ENCODE measurements at regions not wholly inside any gene's neighbourhood (a gene's known extent, or its start where the extent isn't known, plus 50 kb on each side); places are given as distances from the start of the nearest gene placed in this dataset.

DNA sequence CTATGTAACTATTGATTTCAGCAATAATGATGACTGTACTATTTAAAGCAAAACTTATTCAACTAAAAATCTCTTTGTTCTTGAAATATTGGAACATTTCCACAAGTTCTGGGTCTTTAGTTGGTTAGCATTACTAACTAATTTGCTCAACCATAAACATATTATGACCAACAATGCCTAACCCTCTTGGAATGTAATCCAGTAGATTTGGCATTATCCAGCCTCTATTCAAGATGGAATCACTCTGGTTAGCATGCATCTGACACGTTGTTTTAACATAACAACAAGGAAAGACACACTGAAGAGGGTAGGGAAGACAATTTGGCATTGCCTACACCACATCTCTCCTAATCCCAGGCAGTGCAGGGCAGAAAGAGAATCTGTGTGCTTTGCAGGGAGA is 941.3 kb upstream of the PCDH20 start:
- Mint-ChIP-seq H3K27ac (no peak overlapping the region), H3K36me3 (ENCODE audit: low read depth) (no peaks in the 10 kb centered on the region), H3K4me3 (no peak overlapping the region), H3K9me3 (peaks cover 8% of the 10 kb centered on the region), H3K4me1 (ENCODE audit: low read depth) (no peaks in the 10 kb centered on the region), H3K27me3 (ENCODE audit: low read depth) (no peaks in the 10 kb centered on the region)
- DNase-seq (ENCODE audit: low spot score): no peak

DNA sequence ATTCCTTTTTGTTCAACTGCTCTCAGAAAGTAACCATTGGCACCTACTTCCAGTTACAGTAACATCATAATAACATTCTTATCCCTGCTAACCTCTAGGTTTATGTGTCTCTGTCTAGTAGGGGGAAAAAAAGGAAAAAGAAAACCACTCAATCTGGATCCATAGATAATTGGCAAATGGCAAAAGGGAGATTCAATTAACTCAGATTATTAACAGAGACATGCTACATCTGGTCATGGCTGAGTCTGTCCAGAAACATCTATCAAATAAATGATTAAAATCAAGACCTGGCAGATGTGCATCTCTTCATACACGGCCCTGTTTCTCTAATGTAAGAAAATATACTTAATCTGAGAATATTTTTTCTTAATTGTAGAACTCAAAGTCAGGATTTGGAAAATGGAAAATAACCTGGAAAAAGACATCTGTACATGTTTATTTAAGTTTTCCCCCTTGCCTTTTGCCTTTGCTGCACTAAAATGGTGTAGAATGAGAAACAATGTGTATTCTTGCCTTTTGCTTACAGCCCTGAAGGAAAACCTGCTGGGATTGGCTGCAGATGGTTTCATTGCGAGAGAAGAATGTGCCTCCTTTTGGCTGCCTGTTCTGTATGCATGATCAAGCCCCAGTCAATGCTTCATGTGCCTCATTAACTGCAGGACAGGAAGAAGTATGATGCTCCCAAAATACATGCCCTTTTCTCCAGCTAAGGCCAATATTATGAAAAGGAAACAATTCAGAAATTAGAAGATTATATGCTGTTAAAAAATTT is 921.6 kb upstream of the PCDH20 start:
- no peak for DNase-seq (ENCODE audit: low spot score)
- H3K9me3 Mint-ChIP-seq: peaks cover 23% of the 10 kb centered on the region
- H3K27ac Mint-ChIP-seq: no peak overlapping the region
- H3K36me3 Mint-ChIP-seq (ENCODE audit: low read depth): no peaks in the 10 kb centered on the region
- no peaks in the 10 kb centered on the region for H3K4me1 Mint-ChIP-seq (ENCODE audit: low read depth)
- no peak overlapping the region for H3K4me3 Mint-ChIP-seq
- H3K27me3 Mint-ChIP-seq (ENCODE audit: low read depth): no peaks in the 10 kb centered on the region

DNA sequence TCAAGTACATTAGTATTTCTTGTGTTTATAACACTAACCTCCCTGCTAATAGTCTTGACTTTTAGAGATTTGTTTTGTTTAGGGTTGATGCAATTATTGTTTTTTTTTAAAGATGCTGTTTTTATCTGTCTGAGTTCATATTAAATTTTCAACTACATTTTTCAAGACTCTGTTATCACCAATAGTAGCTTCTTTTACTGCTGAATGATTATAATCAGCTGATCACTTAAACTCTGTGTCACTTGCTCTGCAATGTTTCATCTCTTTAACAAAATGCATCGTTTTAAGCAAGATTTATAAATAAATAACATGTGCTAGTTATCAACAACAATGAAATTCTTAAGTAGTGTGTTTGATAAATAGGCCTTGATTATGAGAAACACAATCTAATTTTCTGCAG is 920.9 kb upstream of the PCDH20 start:
- no peak for DNase-seq (ENCODE audit: low spot score)
- no peak overlapping the region for H3K27ac Mint-ChIP-seq
- H3K27me3 Mint-ChIP-seq (ENCODE audit: low read depth): no peaks in the 10 kb centered on the region
- H3K36me3 Mint-ChIP-seq (ENCODE audit: low read depth): no peaks in the 10 kb centered on the region
- peaks cover 28% of the 10 kb centered on the region for H3K9me3 Mint-ChIP-seq
- no peaks in the 10 kb centered on the region for H3K4me1 Mint-ChIP-seq (ENCODE audit: low read depth)
- no peak overlapping the region for H3K4me3 Mint-ChIP-seq

DNA sequence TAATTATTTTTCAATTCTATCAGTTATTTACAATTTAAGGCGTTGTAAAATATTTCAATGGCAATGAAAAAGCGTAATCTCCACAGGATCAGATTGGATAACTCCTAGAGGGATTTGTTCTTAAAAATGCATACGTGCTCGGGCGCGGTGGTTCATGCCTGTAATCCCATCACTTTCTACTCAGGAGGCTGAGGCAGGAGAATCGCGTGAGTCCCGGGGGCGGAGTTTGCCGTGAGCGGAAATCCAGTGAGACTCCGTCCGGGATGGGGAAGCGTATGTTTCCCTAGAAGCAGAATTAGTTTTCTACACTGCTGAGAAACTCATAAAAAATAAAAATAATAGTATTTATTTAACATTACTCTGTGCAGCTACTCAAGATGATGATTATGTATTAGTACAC is 917.8 kb upstream of the PCDH20 start:
- H3K9me3 Mint-ChIP-seq: peaks cover 39% of the 10 kb centered on the region
- H3K36me3 Mint-ChIP-seq (ENCODE audit: low read depth): no peaks in the 10 kb centered on the region
- H3K27me3 Mint-ChIP-seq (ENCODE audit: low read depth): no peaks in the 10 kb centered on the region
- DNase-seq (ENCODE audit: low spot score): no peak
- H3K4me3 Mint-ChIP-seq: no peak overlapping the region
- H3K27ac Mint-ChIP-seq: no peak overlapping the region
- no peaks in the 10 kb centered on the region for H3K4me1 Mint-ChIP-seq (ENCODE audit: low read depth)

DNA sequence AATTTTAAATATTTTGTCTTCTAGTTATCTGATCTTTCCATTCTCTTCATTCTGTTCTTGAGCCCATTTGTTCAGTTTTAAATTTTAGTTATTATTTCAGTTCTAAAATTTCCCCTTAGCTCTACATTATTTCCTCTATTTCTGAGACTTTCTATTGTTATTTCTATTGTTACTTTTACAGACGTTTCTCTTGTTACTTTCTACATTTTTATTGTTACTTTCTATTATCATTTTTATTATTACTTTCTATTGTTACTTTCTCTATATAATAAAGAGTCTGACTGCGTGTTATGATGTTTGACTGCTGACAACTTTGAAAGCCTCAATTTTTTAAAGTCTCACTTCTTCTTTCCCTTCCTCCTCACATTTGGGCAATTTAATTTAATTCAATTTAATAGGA is 915.7 kb upstream of the PCDH20 start:
- Mint-ChIP-seq H3K9me3 (peaks cover 46% of the 10 kb centered on the region), H3K4me3 (no peak overlapping the region), H3K4me1 (ENCODE audit: low read depth) (no peaks in the 10 kb centered on the region), H3K27ac (no peak overlapping the region), H3K27me3 (ENCODE audit: low read depth) (no peaks in the 10 kb centered on the region), H3K36me3 (ENCODE audit: low read depth) (no peaks in the 10 kb centered on the region)
- DNase-seq (ENCODE audit: low spot score): no peak

DNA sequence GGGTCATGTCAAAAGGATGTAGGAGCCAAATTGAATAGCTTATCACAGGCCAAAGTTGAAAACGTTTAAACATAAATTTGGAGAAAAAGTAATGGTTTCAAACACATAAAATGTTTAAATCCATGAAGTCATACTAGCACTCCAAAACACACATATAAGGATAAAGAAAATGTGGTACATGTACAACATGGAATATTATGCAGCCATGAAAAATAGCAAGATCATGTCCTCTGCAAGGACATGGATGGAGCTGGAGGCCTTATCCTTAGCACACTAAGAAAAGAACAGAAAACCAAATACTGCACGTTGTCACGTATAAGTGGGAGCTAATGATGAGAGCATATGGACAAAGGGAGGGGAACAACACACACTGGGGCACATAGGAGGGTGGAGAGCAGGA is 911.7 kb upstream of the PCDH20 start:
- Mint-ChIP-seq H3K27me3 (ENCODE audit: low read depth) (no peaks in the 10 kb centered on the region), H3K4me3 (no peak overlapping the region), H3K27ac (no peak overlapping the region), H3K9me3 (peaks cover 28% of the 10 kb centered on the region), H3K36me3 (ENCODE audit: low read depth) (no peaks in the 10 kb centered on the region), H3K4me1 (ENCODE audit: low read depth) (no peaks in the 10 kb centered on the region)
- no peak for DNase-seq (ENCODE audit: low spot score)

DNA sequence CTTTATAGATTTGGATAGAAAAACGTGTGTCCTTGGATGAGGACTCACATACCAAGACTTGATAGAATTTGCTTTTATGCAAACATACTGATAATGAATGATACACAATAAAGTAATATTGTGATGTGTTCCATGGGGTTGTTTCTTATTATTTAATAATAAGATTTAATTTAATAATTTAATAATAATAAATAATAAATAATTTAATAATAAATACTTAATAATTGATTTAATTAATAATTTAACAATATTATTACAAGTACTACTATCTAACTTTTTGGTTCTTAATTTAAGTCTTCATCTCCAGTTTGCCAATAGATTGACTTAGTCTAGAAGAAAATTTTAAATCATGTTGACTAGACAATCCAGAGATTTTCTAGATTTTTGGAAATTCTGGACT is 909.2 kb upstream of the PCDH20 start:
- no peaks in the 10 kb centered on the region for H3K27me3 Mint-ChIP-seq (ENCODE audit: low read depth)
- no peak overlapping the region for H3K27ac Mint-ChIP-seq
- H3K4me1 Mint-ChIP-seq (ENCODE audit: low read depth): no peaks in the 10 kb centered on the region
- H3K36me3 Mint-ChIP-seq (ENCODE audit: low read depth): no peaks in the 10 kb centered on the region
- no peak for DNase-seq (ENCODE audit: low spot score)
- peaks cover 12% of the 10 kb centered on the region for H3K9me3 Mint-ChIP-seq
- H3K4me3 Mint-ChIP-seq: no peak overlapping the region

DNA sequence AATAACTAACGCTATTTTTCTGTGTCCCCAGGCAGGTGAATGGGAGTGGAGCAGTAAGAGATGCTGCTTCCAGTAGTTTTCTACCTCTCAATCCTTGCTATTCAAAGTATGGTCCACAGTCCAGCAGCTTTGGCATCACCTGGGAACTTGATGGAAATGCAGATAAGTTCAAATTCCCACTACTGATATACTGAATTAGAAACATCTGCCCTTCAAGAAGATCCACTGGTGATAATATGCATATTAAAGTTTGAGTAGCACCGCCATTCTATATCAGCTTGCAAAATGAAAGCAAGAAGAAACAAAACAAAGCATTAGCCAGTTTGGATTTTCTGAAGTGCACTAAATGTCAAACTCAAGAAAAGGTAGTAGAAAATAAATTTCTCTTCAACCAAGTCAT is 906.2 kb upstream of the PCDH20 start:
- Mint-ChIP-seq H3K36me3 (ENCODE audit: low read depth) (no peaks in the 10 kb centered on the region), H3K27me3 (ENCODE audit: low read depth) (no peaks in the 10 kb centered on the region), H3K4me3 (no peak overlapping the region), H3K27ac (no peak overlapping the region), H3K9me3 (peaks cover 3% of the 10 kb centered on the region), H3K4me1 (ENCODE audit: low read depth) (no peaks in the 10 kb centered on the region)
- DNase-seq (ENCODE audit: low spot score): no peak

DNA sequence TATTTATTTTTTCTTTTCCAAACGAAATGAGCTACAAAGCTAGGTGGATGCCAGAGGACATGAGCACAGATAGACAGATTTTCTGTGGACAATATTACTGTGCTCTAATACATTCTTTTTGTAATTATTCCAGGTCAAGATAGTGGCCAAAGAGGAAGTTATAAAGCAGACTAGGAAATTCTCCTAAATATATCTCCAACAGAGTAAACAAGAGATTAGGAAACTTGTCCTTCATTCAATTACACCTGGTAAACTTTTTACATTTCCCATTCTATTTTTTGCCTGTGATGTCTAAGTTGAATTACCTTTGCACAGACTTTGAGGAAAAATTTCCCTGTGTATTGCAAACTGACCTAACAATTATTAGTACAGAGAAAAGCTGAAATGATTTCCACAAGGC is 905.5 kb upstream of the PCDH20 start:
- DNase-seq (ENCODE audit: low spot score): no peak
- Mint-ChIP-seq H3K27ac (no peak overlapping the region), H3K4me3 (no peak overlapping the region), H3K9me3 (peaks cover 3% of the 10 kb centered on the region), H3K4me1 (ENCODE audit: low read depth) (no peaks in the 10 kb centered on the region), H3K27me3 (ENCODE audit: low read depth) (no peaks in the 10 kb centered on the region), H3K36me3 (ENCODE audit: low read depth) (no peaks in the 10 kb centered on the region)

DNA sequence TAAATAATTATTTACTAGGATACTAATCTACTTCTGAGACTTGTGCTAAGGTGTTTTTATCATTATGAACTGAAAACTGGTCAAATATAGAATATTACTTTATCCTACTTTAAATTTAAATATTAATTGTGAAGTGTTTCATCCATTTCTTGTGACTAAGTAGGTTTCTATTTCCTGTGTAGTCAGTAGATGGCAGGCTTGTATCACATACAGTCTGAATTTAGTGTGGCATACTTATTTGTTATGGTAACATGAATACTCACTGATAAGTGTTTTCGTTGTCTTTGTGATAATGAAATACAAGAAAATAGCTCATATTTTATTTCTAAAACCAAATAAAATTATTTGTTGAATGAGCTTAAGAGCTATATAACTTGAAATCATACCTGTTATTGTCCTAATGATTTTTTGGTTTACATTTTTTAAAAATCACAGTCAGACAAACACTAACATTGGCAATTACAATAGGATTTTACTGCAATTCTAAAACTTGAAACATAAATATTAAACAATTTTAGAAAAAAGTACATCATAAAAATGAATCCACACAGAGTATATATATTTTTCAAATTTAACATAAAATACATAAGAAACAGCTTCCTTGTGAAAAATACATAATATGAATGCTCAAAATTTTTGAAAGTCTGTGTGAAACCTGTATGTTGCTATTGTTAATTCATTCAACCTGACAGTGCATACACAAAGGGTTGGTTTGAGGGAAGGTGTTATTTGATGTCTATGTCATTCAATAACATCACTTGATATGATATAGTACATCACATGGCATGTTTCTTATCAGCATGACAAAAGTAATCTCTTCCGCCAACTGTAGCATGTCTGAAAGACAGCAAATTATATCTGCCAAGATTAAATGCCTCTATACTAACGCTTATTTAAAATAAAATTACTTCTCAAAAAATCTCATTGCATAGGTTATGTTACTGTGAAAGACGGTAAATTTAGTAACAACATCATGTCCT is 904.8 kb upstream of the PCDH20 start:
- no peak overlapping the region for H3K4me3 Mint-ChIP-seq
- no peaks in the 10 kb centered on the region for H3K36me3 Mint-ChIP-seq (ENCODE audit: low read depth)
- peaks cover 3% of the 10 kb centered on the region for H3K9me3 Mint-ChIP-seq
- DNase-seq (ENCODE audit: low spot score): no peak
- H3K27ac Mint-ChIP-seq: no peak overlapping the region
- no peaks in the 10 kb centered on the region for H3K27me3 Mint-ChIP-seq (ENCODE audit: low read depth)
- no peaks in the 10 kb centered on the region for H3K4me1 Mint-ChIP-seq (ENCODE audit: low read depth)

DNA sequence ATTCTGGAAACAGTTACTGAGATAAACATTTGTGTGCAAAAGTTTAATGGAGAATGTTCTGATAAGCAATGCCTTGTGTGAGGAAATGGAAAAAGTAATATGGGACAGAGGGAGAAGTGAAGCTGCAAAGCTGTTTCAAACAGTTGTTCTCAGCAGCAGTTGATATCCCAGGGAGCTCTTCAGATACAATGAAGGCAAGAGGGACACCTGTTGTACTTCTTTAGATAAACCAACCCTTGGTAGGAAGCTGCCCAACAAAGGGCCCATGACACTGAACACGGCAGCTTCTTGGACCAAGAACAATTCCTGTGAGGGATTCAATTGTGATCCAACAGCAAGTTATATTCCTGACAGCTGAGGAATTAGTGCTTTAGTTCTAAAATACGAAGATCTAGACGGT is 894.3 kb upstream of the PCDH20 start:
- H3K4me1 Mint-ChIP-seq (ENCODE audit: low read depth): no peaks in the 10 kb centered on the region
- no peaks in the 10 kb centered on the region for H3K27me3 Mint-ChIP-seq (ENCODE audit: low read depth)

DNA sequence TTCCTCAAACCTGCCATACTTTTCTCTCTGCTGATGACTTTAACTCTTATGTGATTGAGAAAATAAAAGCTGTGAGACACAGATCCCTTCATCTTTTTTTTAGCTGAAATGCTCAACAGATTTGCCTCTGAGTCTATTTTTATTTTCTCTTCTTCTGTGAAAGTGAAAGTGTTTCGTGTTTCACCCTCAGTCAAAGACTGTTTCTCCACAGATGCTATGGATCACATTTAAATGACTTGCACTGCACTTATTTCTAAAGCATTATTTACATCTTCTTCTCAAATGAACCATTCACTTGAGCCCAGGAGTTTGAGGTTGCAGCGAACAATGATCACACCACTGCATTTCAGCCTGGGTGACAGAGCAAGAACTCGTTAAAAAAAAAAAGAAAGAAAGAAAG is 890.1 kb upstream of the PCDH20 start:
- Mint-ChIP-seq H3K4me1 (ENCODE audit: low read depth) (no peaks in the 10 kb centered on the region), H3K27ac (no peak overlapping the region), H3K36me3 (ENCODE audit: low read depth) (no peaks in the 10 kb centered on the region), H3K4me3 (no peak overlapping the region), H3K27me3 (ENCODE audit: low read depth) (no peaks in the 10 kb centered on the region), H3K9me3 (peaks cover 14% of the 10 kb centered on the region)
- no peak for DNase-seq (ENCODE audit: low spot score)

More for the DNA sequence above, 894.3 kb upstream of the PCDH20 start:
- no peak for DNase-seq (ENCODE audit: low spot score)
- no peak overlapping the region for H3K27ac Mint-ChIP-seq
- H3K36me3 Mint-ChIP-seq (ENCODE audit: low read depth): no peaks in the 10 kb centered on the region
- H3K4me3 Mint-ChIP-seq: no peak overlapping the region
- H3K9me3 Mint-ChIP-seq: peaks cover 9% of the 10 kb centered on the region

DNA sequence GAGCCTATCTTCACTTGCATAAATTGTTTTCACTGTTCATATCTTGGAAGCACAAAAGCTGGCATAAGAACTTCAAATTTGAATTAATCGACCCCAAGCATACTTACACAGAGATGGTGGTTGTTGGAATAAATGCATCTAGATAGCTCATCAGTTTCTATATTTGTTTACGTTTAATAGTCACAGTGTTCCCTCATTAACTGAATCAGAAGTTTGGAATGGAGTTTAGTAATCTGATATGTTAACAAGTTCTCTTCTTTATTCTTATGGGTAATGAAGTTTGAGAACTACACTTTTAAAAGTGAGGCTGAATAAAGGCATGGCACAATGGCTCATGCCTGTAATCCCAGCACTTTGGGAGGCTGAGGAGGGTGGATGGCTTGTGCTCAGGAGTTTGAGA is 886.7 kb upstream of the PCDH20 start:
- Mint-ChIP-seq H3K27me3 (ENCODE audit: low read depth) (no peaks in the 10 kb centered on the region), H3K4me3 (no peak overlapping the region), H3K4me1 (ENCODE audit: low read depth) (no peaks in the 10 kb centered on the region), H3K9me3 (peaks cover 14% of the 10 kb centered on the region), H3K36me3 (ENCODE audit: low read depth) (no peaks in the 10 kb centered on the region), H3K27ac (no peak overlapping the region)
- no peak for DNase-seq (ENCODE audit: low spot score)

DNA sequence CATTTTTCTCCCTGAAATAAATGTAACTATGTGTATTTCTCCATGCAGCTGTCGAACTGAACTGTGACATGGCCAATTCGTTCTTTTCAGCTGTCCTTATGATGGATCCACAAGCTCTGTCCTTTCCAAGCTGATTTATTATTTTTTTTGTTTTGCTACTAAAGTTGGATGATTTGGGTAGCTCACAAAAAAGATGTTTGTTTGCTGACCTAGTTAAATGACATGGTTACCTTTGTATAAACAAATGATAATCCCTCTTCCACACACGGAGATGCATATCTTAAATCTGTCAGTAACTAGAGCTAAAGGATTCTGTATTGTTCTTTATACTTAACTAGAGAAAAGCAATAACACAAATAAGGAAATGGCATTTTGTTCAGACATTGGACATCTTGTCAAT is 884.3 kb upstream of the PCDH20 start:
- Mint-ChIP-seq H3K9me3 (peaks cover 5% of the 10 kb centered on the region), H3K4me1 (ENCODE audit: low read depth) (no peaks in the 10 kb centered on the region), H3K4me3 (no peak overlapping the region), H3K27ac (no peak overlapping the region), H3K36me3 (ENCODE audit: low read depth) (no peaks in the 10 kb centered on the region), H3K27me3 (ENCODE audit: low read depth) (no peaks in the 10 kb centered on the region)
- DNase-seq (ENCODE audit: low spot score): no peak
